ENCODE measurements at regions not wholly inside any gene's neighbourhood (a gene's known extent, or its start where the extent isn't known, plus 50 kb on each side); places are given as distances from the start of the nearest gene placed in this dataset.

GRCh38 chr15:70523192-70523591 is 240.2 kb downstream of the UACA start (continued):
- no peak for TF ChIP-seq CHD7 (IDR thresholded peaks at IDR 0.05; ENCODE audit: insufficient replicate concordance, low read length)
- no peak for TF ChIP-seq RAD21 (IDR thresholded peaks at IDR 0.05 in 1 of 2, conservative IDR thresholded peaks at IDR 0.05 in 1 of 2; ENCODE audit: low read depth in 2 of 2, low read length in 2 of 2)
- no peak for TF ChIP-seq GTF2F1 (IDR thresholded peaks at IDR 0.05; ENCODE audit: borderline replicate concordance, low read depth, low read length)

Measured in H1 (cell line).